Dedifferentiated amniotic fluid mesenchymal stem cell (primary cell): ENCODE measurements at regions not wholly inside any gene's neighbourhood (a gene's known extent, or its start where the extent isn't known, plus 50 kb on each side); places are given as distances from the start of the nearest gene placed in this dataset.
"Not testable (repeated sequence)": the region's sequence is repeated elsewhere in the genome, so short reads cannot be mapped to it uniquely, and the experiment has no call there.

Experiments
- DNase-seq: peaks from one replicate; pipeline ENCODE4 v3.0.0-alpha.2; 2016; ENCODE audit errors: extremely low spot score

- no peak for DNase-seq
Observed at GRCh38 chr2:234374736-234375135, 122.1 kb downstream of the ARL4C start.

DNA sequence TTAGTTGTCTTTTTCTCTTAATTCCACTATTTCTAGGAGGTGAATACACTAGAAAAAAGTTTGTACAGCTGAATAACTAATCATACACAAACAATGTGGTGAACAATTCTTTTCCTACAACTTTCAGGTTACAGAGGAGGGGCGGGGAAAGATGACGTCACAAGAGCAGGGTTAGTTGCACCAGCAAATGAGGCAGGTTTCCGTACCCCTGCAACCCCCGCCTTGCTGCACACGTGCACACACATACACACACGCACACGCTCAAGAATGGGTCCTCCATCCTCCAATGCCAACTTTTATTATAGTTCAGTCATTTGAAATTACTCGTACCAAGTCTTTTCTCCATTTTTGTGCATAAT lies 122.8 kb downstream of the ARL4C start:
- DNase-seq, result no peak

DNA sequence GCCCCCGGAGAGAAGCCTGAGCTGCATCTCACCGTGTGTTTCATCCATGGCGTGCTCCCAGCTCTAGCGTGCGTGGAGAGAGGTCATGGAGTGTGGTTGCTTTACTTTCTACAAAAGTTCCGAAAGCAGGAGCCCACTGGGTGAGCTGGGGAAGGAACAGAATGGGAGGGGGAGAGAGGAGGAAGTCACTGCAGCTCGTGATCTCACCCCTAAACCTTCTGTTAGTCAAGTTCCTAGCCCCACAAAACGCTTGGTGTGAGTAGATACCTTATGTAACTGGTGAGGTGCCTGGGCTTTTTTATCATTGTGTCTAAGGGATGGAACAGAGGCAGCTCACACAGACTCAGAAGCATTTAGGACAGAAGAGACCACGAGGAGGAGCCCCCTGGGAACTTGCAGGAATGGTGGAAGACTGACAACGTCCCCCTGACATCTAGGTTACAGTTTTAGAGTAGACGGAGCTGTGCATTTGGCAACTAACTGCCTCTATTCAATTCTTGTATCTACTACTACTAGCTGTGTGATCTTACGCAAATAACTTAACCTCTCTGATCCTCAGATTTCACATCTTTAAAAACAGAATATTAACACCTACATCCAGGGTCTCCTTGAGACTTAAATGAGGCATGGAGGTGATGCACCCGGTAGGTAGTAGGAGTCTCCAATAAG lies 123.3 kb downstream of the ARL4C start:
- DNase-seq, result no peak

- no peak for DNase-seq
Observed at GRCh38 chr2:234373060-234373459, 123.8 kb downstream of the ARL4C start.

- DNase-seq, result no peak
Observed at GRCh38 chr2:234372506-234372905, 124.4 kb downstream of the ARL4C start.

DNA sequence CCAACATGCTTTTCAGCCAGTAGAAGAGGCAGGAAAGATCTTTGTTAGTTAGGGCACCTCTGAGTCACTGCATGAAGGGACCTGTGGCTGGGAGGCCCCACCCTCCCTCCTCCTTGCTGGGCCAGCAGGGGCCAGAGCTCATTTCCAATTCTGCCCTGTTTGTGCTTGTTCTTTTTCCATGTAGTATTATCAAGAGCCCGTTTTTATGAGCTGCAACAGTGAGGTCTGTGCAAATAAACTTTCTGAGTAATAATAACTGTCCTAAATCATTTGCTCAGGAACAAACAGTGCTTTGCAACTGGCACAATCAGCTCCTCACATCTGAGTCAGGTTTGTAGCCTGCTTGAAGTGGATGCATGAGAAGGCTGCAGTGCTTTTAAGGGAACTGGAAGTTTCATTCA lies 128.0 kb downstream of the ARL4C start:
- DNase-seq, result no peak

GRCh38 chr2:234366891-234367290 lies 130.0 kb downstream of the ARL4C start:
- DNase-seq, result peak; percentile 21

DNA sequence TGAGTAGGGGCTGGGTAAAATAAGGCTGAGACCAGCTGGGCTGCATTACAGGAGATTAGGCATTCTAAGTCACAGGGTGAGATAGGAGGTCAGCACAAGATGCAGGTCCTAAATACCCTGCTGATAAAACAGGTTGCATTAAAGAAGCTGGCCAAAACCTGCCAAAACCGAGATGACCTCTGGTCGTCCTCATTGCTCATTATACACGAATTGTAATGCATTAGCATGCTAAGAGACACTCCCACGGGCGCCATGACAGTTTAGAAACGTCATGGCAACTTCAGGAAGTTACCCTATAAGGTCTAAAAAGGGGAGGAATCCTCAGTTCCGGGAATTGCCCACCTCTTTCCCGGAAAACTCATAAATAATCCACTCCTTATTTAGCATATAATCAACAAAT lies 132.2 kb downstream of the ARL4C start:
- no peak for DNase-seq

GRCh38 chr2:234363647-234364294 lies 133.1 kb downstream of the ARL4C start:
- no peak for DNase-seq

DNA sequence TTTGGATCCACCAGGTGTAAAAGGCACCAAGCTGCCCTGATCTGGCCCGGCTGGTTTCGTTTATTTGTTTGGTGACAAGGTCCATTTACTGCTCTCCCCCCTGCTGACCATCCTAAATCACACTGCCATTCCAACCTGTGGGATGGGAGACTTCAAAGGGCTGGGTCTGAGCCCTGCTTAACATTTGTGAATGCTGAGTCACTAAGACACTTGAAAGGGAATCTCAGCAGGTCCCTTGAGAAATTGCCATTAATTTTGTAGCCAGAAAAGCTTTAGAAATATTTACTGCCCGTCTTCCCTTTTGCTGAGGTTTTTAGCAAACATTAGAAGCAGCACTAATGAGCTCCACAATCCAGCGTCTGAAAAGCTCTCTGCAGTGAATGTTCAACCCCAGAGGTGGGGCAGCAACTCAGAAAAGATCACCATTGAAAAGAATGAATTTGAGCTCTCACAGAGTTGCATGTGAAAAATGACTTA lies 133.8 kb downstream of the ARL4C start:
- DNase-seq, result no peak

GRCh38 chr2:234360313-234360975 lies 136.4 kb downstream of the ARL4C start:
- peak; percentile 34 for DNase-seq

DNA sequence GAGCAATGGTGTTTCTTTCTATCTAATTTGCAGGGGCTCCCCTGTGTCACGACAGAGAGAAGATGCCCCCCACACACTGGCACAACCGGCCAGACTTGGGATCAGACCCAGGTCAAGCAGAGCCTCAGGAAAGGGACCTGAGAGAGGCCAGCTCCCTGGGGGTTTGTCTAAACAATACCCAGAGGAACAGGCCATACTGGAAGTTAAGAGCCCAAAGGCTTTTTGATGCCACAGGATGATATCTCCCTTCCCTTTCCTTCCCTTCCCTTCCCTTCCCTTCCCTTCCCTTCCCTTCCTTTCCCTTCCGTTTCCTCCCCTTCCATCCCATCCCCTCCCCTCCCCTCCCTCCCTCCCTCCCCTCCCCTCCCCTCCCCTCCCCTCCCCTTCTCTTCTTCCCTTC lies 139.2 kb downstream of the ARL4C start:
- DNase-seq, result no peak

- DNase-seq, result no peak
Observed at GRCh38 chr2:234355808-234356365, 141.0 kb downstream of the ARL4C start.

DNA sequence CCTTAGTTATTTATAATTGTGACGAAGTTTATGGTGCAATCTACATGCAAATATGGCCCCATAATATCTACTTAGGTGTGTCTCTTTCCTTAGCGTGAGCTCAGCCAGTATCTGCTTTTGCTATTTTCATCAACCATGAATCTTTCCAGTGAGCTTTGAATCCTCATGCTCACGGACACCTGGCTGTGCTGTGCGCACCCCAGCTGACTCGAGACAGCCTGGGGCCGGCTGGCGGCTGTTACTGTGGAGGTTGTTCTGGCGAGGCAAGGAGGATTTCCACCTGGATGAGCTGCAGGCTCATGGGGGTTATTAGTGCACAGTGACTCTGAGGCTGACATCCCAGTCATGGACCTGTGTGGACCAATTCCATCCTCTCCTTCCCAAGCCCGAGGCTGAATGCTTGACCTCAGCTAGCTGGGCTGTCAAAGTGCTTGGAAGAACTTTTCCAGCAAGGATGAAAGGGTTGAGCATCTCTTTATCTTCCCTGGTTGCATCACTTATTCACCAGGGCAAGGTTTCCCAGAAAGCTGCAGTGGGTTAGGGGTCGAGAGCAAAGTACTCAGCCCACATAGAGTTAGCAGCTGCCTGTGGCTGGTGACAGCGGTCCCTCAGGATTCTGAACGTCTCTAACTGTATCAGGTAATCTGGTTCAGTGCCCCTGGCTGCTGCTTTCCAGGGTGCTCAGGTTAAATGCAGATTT lies 141.7 kb downstream of the ARL4C start:
- DNase-seq, result no peak

DNA sequence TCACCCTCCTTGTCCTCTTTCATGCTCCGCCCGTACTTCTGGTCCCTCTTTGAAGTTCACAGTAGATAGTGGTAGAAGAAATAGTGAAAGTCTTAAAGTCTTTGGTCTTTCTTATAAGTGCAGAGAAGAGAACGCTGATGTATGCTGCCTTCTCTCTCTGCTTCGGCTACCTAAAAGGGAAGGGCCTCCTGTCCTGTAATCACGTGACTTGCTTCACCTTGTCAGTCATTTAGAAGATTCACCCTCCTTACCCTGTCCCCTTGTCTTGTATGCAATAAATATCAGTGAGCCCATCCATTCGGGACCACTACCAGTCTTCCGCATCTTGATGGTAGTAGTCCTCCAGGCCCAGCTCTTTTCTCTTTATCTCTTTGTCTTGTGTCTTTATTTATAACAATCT lies 144.6 kb downstream of the ARL4C start:
- DNase-seq, result no peak

DNA sequence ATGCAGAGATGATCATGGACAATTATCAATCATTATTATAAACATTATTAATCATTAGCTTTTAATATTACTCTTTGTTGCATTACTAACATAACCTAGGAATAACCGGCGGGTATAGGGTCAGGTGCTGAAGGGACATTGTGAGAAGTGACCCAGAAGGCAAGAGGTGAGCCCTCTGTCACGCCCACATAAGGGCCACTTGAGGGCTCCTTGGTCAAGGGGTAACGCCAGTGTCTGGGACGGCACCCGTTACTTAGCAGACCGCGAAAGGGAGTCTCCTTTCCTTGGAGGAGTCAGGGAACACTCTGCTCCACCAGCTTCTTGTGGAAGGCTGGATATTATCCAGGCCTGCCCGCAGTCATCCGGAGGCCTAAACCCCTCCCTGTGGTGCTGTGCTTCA lies 145.0 kb downstream of the ARL4C start:
- not testable (repeated sequence) for DNase-seq

DNA sequence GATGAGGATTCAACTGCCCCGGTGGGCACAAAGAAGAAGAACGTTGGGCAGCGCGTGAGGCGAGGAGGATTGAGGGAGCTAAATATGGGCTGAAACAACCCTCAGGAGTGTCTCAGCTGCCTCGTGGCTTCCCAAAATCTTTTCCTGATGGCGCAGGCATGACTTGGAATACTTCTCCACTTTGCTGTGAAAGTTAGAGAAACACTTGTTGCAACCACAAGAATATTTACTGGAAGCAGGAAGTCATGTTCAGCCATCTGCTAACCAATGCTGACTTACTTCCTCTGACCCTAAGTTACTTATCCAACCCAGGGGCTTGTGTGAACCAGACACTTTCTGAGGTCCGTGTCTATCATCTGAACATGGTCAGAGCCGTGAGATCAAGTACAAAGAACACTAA lies 148.8 kb downstream of the ARL4C start:
- DNase-seq, result no peak

- no peak for DNase-seq
Observed at GRCh38 chr2:234345921-234346320, 151.0 kb downstream of the ARL4C start.

GRCh38 chr2:234344012-234344411 lies 152.9 kb downstream of the ARL4C start:
- no peak for DNase-seq

DNA sequence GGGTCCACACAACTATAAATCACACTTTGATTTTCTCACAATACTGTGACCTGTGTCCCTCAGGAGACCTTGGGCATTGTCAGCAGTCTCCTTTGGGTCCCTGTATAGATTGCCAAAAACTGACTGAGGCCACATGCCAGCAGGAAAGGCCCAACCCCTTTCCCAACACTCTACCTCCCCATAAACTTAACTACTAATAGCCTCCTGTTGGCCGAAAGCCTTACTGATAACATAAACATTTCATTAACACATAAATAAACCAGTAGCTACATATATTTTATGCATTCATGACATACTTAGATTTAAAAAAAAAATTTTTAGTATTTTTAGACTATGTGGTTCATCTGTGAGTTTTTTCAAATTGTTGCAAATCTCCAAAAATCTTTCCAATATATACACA lies 153.5 kb downstream of the ARL4C start:
- no peak for DNase-seq

- DNase-seq, result no peak
Observed at GRCh38 chr2:234341306-234341985, 155.4 kb downstream of the ARL4C start.

DNA sequence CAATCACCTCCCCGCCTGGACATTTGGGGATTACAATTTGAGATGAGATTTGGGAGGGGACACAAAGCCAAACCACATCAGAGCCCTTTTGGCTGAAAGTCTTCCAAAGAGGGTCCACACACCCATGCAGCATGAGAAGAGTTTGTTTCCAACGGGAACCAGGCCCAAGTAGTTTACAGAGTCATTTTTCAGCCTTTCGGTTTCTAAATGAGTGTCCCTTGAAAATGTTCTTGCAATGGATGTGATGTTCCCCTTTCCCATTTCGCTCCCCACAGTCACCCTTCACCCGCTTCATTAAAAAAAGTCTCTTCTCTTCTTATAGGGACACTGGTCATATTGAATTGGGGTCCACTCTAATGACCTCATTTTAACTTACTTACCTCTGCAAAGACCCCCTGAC lies 157.4 kb downstream of the ARL4C start:
- no peak for DNase-seq
